GM21367 (cell line): ENCODE measurements at regions not wholly inside any gene's neighbourhood (a gene's known extent, or its start where the extent isn't known, plus 50 kb on each side); places are given as distances from the start of the nearest gene placed in this dataset.

ENCODE experiments used
- ATAC-seq: cut with Tn5 transposase; IDR thresholded peaks from one replicate; pipeline ENCODE4 v1.9.1; 2021; ENCODE audit not compliant: unreplicated experiment

GRCh38 chr6:148265054-148265453 lies 77.6 kb upstream of the SASH1 start:
- ATAC-seq, result no peak

GRCh38 chr6:148269386-148269785 lies 73.3 kb upstream of the SASH1 start:
- no peak for ATAC-seq

GRCh38 chr6:148271711-148272439 lies 70.8 kb upstream of the SASH1 start:
- no peak for ATAC-seq

GRCh38 chr6:148272597-148272996 lies 70.0 kb upstream of the SASH1 start:
- no peak for ATAC-seq

- no peak for ATAC-seq
These were observed 68.5 kb upstream of the SASH1 start for GRCh38 chr6:148273962-148274752.

GRCh38 chr6:148274809-148275208 lies 67.8 kb upstream of the SASH1 start:
- ATAC-seq, result no peak

GRCh38 chr6:148285205-148285604 lies 57.4 kb upstream of the SASH1 start:
- no peak for ATAC-seq

- no peak for ATAC-seq
These were observed 56.1 kb upstream of the SASH1 start for GRCh38 chr6:148286563-148286962.

GRCh38 chr6:148287623-148288333 lies 54.9 kb upstream of the SASH1 start:
- ATAC-seq, result no peak

GRCh38 chr6:148288541-148288940 lies 54.1 kb upstream of the SASH1 start:
- no peak for ATAC-seq

- no peak for ATAC-seq
These were observed 53.5 kb upstream of the SASH1 start for GRCh38 chr6:148289153-148289552.

GRCh38 chr6:148291876-148292275 lies 50.8 kb upstream of the SASH1 start:
- no peak for ATAC-seq
